HK-2 (cell line): ENCODE measurements at regions not wholly inside any gene's neighbourhood (a gene's known extent, or its start where the extent isn't known, plus 50 kb on each side); places are given as distances from the start of the nearest gene placed in this dataset.

ENCODE experiments used
- DNase-seq: peaks from one replicate; pipeline ENCODE4 v3.0.0-alpha.2; 2018; ENCODE audit not compliant: unreplicated experiment

GRCh38 chr10:55374060-55374459, 573.0 kb upstream of the PCDH15 start:
- DNase-seq, result no peak

- DNase-seq, result no peak
Observed at GRCh38 chr10:55369670-55370420, 568.8 kb upstream of the PCDH15 start.

GRCh38 chr10:55368467-55368866, 567.4 kb upstream of the PCDH15 start:
- no peak for DNase-seq

- DNase-seq, result no peak
Observed at GRCh38 chr10:55367555-55367954, 566.5 kb upstream of the PCDH15 start.

GRCh38 chr10:55358539-55358938, 557.5 kb upstream of the PCDH15 start:
- DNase-seq, result no peak

GRCh38 chr10:55353414-55353813, 552.4 kb upstream of the PCDH15 start:
- no peak for DNase-seq

- DNase-seq, result no peak
Observed at GRCh38 chr10:55351431-55351830, 550.4 kb upstream of the PCDH15 start.

- DNase-seq, result no peak
Observed at GRCh38 chr10:55348534-55348933, 547.5 kb upstream of the PCDH15 start.

GRCh38 chr10:55330486-55330885, 529.5 kb upstream of the PCDH15 start:
- DNase-seq, result no peak

- DNase-seq, result no peak
Observed at GRCh38 chr10:55329796-55330195, 528.8 kb upstream of the PCDH15 start.

- no peak for DNase-seq
Observed at GRCh38 chr10:55320187-55320700, 519.2 kb upstream of the PCDH15 start.

- DNase-seq, result no peak
Observed at GRCh38 chr10:55311848-55312635, 511.0 kb upstream of the PCDH15 start.

- DNase-seq, result no peak
Observed at GRCh38 chr10:55310143-55310542, 509.1 kb upstream of the PCDH15 start.

GRCh38 chr10:55305285-55305684, 504.3 kb upstream of the PCDH15 start:
- no peak for DNase-seq

GRCh38 chr10:55287346-55287745, 486.3 kb upstream of the PCDH15 start:
- no peak for DNase-seq

GRCh38 chr10:55283031-55283430, 482.0 kb upstream of the PCDH15 start:
- no peak for DNase-seq

GRCh38 chr10:55280696-55281095, 479.7 kb upstream of the PCDH15 start:
- DNase-seq, result no peak

- no peak for DNase-seq
Observed at GRCh38 chr10:55277549-55277948, 476.5 kb upstream of the PCDH15 start.

GRCh38 chr10:55274367-55274766, 473.3 kb upstream of the PCDH15 start:
- no peak for DNase-seq

GRCh38 chr10:55273946-55274345, 472.9 kb upstream of the PCDH15 start:
- no peak for DNase-seq

GRCh38 chr10:55272886-55273285, 471.9 kb upstream of the PCDH15 start:
- no peak for DNase-seq

GRCh38 chr10:55266797-55267196, 465.8 kb upstream of the PCDH15 start:
- DNase-seq, result no peak

GRCh38 chr10:55263327-55263726, 462.3 kb upstream of the PCDH15 start:
- no peak for DNase-seq
